NK-92 treated with Interleukin-12 subunit alpha and Interleukin-12 subunit beta, amount 100 ng/mL, for 24 hours (cell line): ENCODE measurements at regions not wholly inside any gene's neighbourhood (a gene's known extent, or its start where the extent isn't known, plus 50 kb on each side); places are given as distances from the start of the nearest gene placed in this dataset.

ENCODE experiments used
- DNase-seq: peaks from one replicate; lab custom pipeline; 2025; lab: John Stamatoyannopoulos, UW

GRCh38 chr4:18860836-18861530 is 839.4 kb upstream of the LCORL start:
- DNase-seq = no peak

- DNase-seq = no peak
Measured at GRCh38 chr4:18859468-18859867, 837.9 kb upstream of the LCORL start.

DNA sequence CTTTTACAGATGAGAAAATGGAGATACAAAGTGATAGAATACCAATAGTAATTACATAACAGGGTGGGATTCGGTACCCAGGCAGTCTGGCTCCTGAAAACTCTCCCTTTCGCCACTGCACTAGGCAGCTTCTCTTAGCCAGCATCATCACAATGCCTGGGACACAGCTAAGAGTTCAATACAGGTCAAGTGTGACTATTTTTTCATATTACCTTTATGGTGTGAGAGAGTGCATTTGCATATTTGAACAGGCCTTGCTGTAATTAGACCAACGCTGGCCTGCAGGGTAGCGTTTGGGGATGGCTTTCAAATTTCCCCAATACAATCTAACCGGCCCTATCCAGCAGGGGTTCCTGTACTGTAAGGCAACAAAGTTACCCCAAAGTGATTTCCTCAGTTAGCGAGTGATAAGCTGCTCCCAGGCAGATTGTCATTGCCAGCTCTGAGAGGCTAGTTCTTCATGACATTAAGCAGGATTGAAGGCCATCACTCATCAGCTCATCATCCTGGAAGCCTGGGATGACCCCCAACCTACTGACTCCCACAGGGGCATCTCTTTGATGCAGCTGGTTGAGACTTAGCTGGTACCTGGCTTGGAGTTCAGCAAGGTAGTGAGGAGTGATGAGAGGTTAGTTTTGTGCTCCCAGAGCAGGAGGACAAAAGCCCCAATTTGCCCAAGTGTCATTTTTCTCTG is 836.8 kb upstream of the LCORL start:
- DNase-seq = no peak

GRCh38 chr4:18850867-18851266 is 829.3 kb upstream of the LCORL start:
- no peak for DNase-seq

DNA sequence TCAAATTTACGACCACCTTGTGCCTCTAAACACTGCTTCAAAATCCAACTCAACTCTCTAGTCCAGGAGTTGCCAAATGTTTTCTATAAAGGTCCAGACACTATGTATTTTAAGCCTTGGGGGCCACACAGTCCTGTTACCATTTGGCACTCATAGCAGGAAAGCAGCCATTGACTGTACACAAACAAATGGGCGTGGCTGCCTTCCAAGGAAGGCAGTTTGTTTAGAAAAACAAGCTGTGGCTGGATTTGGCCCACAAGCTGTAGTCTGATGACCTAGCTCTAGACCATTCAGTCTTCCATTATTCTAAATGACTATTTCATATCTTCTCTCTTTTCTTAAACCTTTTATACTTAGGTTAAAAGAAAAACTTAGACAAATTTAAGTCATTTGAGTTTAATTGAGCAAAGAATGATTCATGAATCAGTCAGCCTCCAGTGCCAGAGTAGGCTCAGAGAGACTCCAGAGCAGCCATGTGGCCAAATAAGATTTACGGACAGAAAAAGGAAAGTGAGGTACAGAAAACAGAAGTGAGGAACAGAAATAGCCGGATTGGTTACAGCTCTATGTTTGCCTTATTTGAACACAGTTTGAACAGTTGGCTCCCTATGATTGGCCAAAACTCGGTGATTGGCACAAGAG is 825.8 kb upstream of the LCORL start:
- no peak for DNase-seq

- DNase-seq = no peak
Measured at GRCh38 chr4:18846313-18846712, 824.8 kb upstream of the LCORL start.

GRCh38 chr4:18844726-18845125 is 823.2 kb upstream of the LCORL start:
- DNase-seq = no peak

GRCh38 chr4:18842431-18842830 is 820.9 kb upstream of the LCORL start:
- no peak for DNase-seq

GRCh38 chr4:18840481-18840880 is 818.9 kb upstream of the LCORL start:
- DNase-seq = no peak

DNA sequence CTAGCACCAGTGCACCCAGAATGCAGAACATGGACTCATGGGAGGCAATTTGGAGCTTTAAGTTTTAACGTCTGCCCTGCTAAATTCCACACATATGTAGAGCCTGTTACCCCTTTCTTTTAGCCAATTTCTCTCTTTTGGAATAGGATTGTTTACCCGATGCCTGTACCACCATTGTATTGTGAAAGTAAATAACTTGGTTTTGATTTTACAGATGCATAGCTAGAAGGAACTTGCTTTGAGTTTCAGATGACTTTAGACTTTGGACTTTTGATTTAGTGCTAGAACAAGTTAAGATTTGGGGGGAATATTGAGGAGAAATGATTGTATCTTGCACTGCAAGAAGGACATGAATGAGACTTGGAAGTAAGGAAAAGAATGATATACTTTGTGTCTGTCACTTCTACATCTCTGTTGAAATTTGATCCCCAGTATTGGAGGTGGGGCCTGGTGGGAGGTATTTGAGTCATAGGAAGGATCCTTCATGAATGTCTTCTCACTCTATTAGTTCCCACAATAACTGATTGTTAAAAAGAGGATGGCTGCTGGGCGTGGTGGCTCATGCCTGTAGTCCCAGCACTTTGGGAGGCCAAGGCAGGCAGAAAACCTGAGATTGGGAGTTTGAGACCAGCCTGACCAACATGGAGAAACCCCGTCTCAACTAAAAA is 794.8 kb upstream of the LCORL start:
- no peak for DNase-seq

DNA sequence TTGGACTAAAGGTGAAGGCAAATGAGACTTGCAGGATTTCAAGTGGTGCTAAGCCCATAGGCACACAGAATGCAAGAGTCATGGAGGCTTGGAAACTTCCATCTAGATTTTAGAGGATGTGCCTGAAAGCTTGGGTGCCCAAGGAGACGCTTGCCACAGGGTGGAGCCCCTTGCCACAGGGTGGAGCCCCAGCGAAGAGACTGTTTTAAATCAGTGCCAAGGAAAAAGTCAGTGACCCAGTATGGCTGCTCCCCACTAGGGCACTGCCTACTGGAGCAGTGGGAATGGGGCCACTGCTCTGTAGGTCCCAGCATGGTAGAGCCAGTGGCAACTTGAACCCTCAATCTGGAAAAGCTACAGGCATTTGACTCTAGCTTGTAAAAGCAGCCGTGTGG is 794.2 kb upstream of the LCORL start:
- no peak for DNase-seq

- DNase-seq = no peak
Measured at GRCh38 chr4:18815081-18815778, 793.7 kb upstream of the LCORL start.

GRCh38 chr4:18813771-18814170 is 792.2 kb upstream of the LCORL start:
- no peak for DNase-seq

DNA sequence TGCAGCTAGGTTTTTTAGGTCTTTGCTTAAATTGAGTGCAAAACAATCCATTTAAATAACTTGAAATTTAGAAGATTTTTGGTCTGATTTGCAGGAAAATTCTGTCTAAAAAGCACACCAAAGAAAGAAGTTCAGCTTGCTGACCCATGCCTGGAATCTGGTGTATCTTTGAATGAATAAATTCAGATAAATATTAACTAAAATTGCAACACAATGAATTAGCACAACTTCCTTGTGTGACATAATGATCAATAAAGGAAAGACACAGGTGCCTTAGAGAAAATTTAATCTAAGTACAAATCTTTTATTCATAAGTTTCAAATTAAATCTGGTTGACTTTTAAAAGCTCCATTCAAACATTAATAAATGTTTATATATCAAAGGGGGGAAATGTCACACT is 791.5 kb upstream of the LCORL start:
- no peak for DNase-seq

DNA sequence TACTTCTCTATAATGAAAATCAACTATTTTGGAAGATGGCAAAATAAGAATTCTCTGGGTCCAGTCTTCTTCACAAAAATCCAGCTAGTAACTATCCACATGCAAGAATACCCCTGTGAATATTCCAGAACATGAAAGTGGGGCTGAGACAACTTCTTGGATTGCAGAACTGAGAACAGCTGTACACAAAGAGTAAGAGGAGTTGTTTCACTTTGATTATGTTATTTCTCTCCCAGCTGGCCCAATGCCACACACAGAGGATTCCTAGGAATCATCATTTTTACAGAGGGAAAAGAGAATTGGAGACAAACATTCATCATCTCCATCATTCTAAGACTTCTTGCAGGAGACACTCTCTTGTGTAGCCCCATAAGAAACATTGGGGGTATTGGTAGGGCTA is 782.2 kb upstream of the LCORL start:
- DNase-seq = no peak

- no peak for DNase-seq
Measured at GRCh38 chr4:18798123-18798522, 776.6 kb upstream of the LCORL start.

DNA sequence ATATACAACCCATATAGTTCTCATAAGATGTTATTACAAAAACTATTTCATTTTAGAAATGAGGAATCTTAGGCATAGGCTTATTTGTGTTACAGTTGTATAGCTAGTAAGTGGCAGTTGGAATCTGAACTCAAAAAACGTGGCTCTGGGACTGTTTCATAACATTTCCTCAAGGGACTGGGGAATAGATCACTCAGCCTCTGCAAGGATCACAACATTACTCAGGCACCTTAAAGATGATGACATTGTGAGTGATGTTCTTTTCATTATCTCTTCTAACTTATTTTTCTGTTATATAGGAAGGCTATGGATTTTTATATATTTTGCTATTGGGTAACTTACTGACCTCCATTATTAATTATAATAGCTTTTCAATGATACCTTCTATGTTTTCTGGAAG is 774.2 kb upstream of the LCORL start:
- DNase-seq = no peak

DNA sequence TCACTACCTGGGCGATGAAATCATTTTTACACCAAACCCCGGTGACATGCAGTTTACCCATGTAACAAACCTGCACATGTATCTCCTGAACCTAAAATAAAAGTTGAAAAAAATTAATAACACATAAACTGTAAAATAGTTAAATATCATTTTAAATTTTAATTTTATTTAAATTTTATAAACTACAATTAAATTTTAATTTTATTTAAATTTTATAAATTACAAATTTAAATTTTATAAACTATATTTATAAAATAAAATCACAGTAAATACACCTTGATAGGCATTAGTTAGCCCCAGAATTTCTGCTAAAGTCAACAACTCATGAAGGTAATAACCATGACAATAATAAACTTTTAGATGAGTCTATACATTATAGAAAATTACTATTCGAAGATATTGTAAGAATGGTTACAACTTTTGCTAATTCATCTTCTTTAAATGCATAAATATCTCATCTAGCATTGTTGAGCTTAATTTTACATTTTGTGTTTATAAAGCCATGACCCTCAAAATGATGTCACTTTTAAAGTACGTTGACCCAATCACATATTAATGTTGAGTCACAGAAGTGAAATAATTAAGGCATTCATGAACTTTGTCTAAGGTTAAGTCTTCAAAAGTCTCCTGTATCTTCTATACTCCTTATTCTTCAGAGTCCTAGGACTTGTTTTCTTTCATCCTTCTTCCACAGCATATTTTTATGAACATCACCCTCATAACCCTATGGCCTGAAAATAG is 755.8 kb upstream of the LCORL start:
- no peak for DNase-seq

DNA sequence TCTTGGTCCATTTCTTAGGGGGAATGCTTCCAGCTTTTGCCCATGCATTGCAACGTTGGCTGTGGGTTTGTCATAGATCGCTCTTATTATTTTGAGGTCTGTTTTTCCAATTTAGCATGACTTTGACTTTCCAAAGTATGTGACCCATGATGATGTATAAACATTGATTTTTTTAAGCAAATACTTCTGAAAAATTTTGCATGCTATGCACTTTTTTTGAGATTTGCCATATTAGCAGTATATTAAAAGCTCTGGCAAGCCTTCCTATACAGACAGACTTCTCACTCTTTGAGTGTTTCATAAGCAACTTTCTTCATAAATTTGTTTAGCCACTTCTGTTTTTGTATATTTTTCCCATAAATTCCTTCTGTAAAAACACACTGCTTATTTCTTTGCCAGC is 746.4 kb upstream of the LCORL start:
- no peak for DNase-seq

DNA sequence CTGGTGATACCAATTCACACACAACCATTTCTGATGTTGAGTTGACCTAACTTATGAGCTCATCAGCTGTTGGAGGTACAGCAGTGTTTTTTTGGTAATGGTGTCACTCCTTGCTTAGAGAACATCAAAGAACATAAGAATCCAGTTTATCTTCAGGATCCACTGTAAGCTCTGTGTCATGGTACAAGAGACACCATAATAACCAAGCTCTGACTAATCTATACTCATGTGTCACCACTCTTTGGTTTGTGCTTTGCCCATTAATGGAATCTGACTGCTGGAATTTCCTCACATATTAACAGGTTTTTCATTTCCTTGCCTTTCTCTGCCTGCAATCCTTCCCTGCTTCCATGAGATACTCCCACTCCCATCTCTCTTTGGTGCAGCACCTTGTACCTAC is 735.1 kb upstream of the LCORL start:
- DNase-seq = no peak

GRCh38 chr4:18754180-18754579 is 732.6 kb upstream of the LCORL start:
- no peak for DNase-seq

DNA sequence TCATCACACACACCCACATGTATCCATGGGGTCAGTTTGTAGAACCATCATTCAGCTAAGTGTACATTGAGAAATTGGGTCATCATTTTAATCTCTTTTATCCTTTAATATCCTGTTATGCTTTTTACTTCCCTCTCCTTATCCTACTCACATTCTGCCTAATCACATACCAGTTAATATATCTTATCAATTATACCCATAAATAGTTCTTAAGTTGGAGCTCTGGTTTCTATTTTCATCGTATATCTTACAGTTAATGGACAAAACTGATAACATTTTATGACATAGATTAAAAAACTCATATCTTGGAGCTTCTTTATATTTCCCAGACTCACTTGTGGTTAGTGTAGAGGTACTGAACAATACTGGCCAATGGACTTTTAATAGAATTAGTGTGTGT is 729.5 kb upstream of the LCORL start:
- no peak for DNase-seq
